ENCODE measurements at regions not wholly inside any gene's neighbourhood (a gene's known extent, or its start where the extent isn't known, plus 50 kb on each side); places are given as distances from the start of the nearest gene placed in this dataset.
"Not testable (repeated sequence)": the region's sequence is repeated elsewhere in the genome, so short reads cannot be mapped to it uniquely, and the experiment has no call there.

DNA sequence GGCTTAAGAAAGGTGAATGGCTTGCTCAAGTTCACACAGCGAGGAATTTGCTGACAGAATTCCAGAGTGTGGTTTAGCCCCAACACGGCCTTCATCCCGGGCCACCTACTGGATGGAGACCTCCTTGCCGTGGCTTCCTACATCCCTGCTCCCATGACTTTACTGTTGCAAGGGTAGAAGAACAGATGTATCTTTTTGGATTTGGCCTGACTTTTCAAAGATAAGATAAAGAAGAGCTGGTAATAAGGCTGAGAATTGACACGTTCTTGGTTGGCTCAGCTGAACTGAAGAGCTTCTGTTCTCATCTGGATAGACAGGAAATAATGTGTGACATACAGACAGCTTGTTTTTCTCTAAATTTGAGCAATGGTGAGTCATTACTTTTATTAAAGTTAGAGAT, 113.1 kb downstream of the KLF5 start:
- no peak for DNase-seq

GRCh38 chr13:73171271-73171682, 112.5 kb downstream of the KLF5 start:
- DNase-seq, result no peak

GRCh38 chr13:73169971-73170370, 111.2 kb downstream of the KLF5 start:
- DNase-seq, result no peak

GRCh38 chr13:73168953-73169401, 110.2 kb downstream of the KLF5 start:
- no peak for DNase-seq

DNA sequence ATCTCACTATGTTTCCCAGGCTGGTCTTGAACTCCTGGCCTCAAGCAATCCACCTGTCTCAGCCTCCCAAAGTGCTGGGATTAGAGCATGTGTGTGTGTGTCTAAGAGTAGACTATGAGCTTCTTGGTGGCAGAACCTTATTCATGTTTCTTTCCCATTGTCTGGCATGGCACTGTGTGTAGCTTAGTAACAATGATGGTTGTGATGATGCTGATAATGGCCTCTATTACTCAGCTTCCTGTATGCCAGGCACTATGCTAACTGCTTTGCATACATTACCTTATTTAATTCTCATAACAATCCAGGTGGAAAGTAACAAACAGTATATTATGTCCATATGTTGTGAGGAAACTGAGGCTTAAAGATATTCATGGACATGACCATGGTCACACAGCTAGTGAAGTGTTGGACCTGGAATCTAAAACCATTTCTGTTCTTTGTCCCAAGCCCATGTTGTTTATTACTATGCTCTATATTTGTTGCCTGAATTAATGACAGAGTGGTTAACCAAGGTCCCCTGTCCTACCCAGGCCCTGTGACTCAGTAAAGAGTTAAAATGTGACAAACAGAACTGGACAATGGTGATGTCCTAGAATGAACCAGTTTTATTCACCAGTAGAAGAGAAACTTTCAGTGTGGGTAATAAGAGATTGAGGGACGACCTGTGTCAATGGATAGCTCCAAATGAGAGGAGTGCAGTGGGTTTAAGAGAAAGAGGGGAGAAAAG, 109.6 kb downstream of the KLF5 start:
- DNase-seq, result peak; percentile 15

DNA sequence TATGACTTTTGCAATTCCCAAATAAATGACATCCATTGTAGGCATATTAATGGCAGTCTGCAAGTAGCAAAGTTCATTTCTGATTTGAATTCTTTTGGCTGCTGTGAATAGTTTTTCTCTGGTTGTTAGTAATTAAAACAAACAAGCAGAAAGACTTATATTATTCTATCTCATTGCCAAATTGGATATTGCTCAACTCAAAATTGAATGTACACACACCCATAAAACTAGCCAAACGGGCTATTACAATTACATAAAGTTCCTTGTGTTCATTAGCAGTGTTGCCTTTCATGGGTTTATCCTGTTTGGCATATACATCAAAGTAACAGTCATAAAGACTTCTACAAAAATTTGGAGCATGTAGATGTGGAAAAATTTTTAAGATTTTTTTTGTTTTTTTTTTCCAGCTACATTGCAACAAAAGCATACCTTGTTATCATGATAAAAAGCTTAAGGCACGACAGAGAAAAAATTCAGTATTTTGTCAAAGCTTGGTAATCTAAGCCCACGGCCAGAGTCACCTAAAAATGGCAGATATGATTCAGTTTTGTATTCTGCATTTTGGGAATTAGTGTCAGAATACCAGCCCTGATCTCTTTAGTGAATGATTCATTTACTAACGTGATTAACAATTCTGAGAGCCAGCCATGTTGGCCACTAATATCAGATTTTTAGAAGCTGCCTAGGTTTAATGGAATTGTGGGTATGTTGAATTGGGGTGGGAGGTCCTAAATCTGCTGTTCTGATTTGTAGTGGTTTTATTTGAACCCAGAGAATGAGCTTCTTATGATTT, 108.4 kb downstream of the KLF5 start:
- DNase-seq, result peak; percentile 3

DNA sequence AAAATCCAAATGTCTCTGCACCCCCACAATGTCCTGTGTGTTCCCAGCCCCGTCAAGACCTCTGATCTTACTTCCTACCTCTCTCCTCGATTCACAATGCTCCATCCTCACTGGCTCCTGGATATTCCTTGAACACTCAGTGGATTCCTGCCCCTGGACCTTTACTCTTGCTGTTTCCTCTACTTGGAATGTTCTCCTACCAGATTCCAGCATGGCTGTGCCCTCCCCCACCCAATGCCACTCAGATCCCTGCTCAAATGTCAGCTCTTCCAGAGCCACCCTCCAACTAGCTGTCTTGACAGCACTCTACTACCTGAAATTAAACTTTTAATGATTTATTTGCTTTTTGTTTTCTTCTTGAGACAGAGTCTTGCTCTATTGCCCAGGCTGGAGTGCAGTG, 107.4 kb downstream of the KLF5 start:
- no peak for DNase-seq

DNA sequence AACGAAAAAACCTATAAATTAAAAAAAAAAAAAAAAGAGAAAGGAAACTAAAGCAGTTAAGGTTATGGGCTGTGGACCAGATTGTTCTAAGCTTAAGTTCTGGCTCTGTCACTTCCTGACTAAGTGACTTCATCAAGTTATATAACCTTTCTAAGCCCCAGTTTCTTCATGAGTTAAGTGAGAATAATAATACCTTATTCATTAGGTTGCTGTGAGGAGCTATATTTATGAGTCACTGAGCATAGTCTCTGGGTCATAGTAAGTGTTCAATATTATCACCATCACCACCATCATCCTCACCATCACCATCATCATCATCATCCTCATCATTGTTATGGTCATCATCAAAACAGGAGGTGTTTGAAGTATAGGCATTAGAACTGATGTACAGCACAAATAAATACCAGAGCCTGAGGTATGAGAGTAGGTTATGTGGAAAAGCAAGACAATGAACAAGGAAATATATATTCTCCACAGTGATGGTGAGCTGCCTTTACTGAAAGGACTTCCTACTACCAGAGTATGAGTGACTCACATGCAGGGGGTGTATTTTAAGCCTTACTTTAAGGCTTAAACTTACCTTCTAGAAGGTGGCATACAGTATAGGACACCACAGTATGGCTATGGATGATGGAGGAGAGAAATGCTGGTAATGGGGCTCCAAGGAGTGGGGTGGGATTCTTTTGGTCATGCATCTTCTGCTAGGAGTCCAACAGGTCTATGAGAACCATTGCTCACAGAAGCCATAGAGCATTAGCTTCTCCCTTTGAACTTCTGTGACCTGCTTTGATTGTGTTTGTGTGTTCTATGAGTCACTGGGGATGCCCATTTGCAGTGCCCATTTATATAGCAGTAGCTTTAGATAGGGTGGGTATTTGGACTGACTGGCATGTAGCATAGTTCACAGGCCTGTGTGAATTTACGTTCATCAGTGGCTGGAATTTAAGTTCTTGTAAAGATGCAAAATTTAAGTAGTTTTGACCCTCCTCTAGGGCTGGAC, 104.4 kb downstream of the KLF5 start:
- DNase-seq, result no peak

DNA sequence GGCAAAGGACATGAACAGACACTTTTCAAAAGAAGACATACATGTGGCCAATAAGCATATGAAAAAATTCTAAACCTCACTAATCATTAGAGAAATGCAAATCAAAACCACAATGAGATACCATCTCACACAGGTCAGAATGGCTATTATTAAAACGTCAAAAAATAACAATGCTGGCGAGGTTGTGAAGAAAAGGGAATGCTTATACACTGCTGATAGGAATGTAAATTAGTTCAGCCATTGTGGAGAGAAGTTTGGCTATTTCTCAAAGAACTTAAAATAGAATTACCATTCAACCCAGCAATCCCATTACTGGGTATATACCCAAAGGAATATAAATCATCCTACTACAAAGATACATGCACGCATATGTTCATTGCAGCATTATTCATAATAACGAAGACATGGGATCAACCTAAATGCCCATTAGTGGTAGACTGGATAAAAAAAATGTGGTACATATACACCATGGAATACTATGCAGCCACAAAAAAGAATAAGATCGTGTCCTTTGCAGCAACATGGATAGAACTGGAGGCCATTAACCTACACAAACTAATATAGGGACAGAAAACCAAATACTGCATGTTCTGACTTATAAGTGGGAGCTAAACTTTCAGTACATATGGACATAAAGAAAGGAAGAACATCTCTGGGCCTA, 101.7 kb downstream of the KLF5 start:
- DNase-seq, result not testable (repeated sequence)

- DNase-seq, result no peak
Observed at GRCh38 chr13:73158851-73159250, 100.0 kb downstream of the KLF5 start.

- no peak for DNase-seq
Observed at GRCh38 chr13:73157031-73157430, 98.2 kb downstream of the KLF5 start.

GRCh38 chr13:73146707-73147106, 87.9 kb downstream of the KLF5 start:
- DNase-seq, result no peak

DNA sequence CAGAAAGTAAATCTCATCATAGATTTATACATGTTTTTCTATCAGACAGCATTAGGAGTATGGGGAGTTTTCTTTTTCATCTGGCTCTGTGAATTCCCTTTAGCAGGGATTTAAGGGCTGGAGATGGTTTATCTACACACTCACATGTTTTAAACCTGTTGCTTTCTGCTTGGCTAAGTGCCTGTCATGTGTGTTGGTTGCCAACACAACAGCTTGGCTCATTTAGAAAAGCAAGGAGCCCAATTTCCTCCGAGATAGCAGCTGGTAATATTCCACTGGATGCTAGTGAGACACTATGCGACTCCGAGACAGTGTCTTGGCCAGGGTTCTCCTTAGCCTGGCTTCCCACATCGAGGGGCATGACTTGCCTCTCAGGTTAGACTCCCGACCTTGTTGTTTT, 83.3 kb downstream of the KLF5 start:
- no peak for DNase-seq

GRCh38 chr13:73141292-73141771, 82.5 kb downstream of the KLF5 start:
- DNase-seq, result no peak

- no peak for DNase-seq
Observed at GRCh38 chr13:73140801-73141200, 82.0 kb downstream of the KLF5 start.

DNA sequence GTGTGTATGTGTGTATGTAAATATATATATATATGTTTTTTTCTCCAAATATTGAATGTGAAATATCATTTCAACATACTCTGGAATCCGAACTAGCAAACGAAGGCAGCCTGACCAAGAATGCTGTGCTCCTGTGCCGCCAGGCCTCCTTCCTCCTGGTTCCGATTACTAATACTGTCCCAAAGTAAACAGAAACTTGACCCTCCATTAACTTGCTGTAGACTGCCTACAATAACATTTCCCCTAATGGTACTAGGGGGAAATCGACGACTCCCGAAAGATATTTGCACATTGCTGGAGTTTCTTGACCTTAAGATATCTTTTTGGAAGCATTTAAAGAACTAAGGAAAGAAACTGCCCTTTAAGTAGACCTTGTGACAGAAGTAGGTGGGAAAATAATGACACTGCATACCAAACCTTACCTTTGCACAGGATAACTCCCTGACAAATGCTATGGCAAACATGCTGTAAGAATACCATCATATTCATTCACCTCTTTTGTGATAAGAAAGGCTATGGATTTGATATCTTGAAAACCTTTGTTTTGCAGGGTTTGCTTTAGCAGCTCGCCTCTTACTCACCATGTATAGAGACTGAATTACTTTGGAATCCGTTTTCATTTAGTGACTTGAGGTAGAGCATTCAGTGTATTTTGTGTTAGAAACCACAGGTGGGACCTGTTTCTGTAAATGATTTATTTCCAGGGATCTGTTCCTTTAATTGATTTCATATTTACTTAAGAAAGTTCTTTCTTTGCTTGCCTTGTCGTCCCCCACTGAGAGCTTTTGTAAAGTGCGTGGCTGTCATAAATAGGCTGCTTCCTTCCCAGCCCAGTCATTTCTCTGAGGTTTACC, 80.1 kb downstream of the KLF5 start:
- no peak for DNase-seq

- no peak for DNase-seq
Observed at GRCh38 chr13:73138276-73138637, 79.5 kb downstream of the KLF5 start.

GRCh38 chr13:73136776-73137175, 78.0 kb downstream of the KLF5 start:
- DNase-seq, result no peak

GRCh38 chr13:73133531-73133930, 74.7 kb downstream of the KLF5 start:
- no peak for DNase-seq

DNA sequence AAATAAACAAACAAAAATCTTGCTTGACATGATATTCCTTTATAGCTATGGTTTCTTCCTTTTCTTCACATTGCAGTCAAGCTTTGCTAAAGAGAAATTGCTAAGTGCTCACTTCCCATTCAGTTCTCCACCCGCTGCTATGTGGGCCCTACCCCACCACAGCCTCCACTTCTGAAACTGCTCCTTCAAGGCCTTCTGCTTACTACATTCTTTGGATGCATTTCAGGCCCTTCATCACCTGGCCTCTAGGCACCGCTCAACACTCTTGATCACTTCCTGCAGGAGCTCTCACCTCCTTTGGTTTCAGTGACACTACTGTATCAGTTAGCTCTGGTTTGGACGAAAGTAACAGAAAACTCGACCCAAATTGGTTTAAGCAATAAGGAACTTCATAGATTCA, 72.4 kb downstream of the KLF5 start:
- DNase-seq, result no peak

DNA sequence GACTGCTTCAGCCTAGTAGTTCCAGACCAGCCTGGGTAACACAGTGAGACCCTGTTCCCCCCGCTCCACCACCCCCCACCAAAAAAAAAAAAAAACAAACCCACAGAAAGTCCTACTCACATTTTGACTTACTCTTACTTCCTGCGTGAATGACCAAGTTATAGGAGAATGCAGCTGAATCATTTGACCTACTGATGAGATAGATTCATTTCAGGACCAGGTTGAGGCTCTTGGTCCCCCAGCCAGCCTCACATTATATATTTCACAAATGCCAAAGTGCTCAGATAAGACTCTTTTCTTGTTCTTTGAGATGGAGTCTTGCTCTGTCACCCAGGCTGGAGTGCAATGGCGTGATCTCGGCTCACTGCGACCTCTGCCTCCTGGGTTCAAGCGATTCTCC, 70.2 kb downstream of the KLF5 start:
- DNase-seq, result peak; percentile 5

Measured in activated CD4-positive, alpha-beta T cell treated with anti-CD3 and anti-CD28 coated beads, Interleukin-2, Interleukin-6, amounts not matched to agents 100 ng/mL and 50 ng/mL, durations not matched to agents 16 hours and 8 hours (primary cell).